NB4 (cell line): ENCODE measurements at regions not wholly inside any gene's neighbourhood (a gene's known extent, or its start where the extent isn't known, plus 50 kb on each side); places are given as distances from the start of the nearest gene placed in this dataset.
"Not testable (repeated sequence)": the region's sequence is repeated elsewhere in the genome, so short reads cannot be mapped to it uniquely, and the experiment has no call there.

Experiments used
- DNase-seq: peaks from one replicate; pipeline ENCODE4 v3.0.0; 2010; ENCODE audit warnings: low read depth
- H3K4me3 ChIP-seq: one replicate; pipeline ENCODE4 v1.5.1; 2011; ENCODE audit warnings: mild to moderate bottlenecking, low read depth, low read length, moderate library complexity
- MYC ChIP-seq: IDR thresholded peaks from 2 replicates; pipeline ENCODE4 v1.6.1; 2011; ENCODE audit warnings: low read depth, low read length
- POLR2A ChIP-seq: IDR thresholded peaks from 2 replicates; pipeline ENCODE4 v1.6.1; 2011; ENCODE audit warnings: mild to moderate bottlenecking; ENCODE audit not compliant: insufficient read length; ENCODE audit errors: extremely low read depth
- TF ChIP-seq, protein P1 (sequence below): IDR thresholded peaks from 2 replicates; pipeline ENCODE4 v1.6.1; 2011; ENCODE audit warnings: low read depth, low read length
- TF ChIP-seq, protein P2 (sequence below): IDR thresholded peaks from one replicate; pipeline ENCODE4 v1.5.1; 2012; ENCODE audit warnings: low read depth, low read length

DNA sequence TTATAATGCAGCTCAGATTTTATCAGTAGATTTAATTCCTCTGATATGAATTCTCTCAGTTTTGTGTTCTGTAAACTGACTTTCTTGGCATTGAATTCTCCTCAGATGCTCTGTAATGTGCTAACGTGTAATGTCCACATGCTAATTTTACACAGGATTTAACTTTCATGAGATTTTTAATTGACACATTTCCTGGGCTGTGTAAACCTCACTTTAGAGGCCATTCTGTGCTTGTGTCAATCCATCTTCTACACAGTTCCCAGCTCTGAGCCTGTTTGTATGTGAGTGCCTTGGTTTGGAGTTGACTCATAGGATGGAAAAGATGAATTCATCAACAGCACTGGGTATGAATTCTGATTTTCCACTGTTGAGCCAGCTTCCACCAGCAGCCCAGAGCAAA lies 476.7 kb upstream of the GCFC2 start:
- DNase-seq, result no peak
- TF ChIP-seq POLR2A (no peak), MYC (no peak)
- TF ChIP-seq, protein P1, sequence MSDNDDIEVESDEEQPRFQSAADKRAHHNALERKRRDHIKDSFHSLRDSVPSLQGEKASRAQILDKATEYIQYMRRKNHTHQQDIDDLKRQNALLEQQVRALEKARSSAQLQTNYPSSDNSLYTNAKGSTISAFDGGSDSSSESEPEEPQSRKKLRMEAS, result no peak
- TF ChIP-seq, protein P2, sequence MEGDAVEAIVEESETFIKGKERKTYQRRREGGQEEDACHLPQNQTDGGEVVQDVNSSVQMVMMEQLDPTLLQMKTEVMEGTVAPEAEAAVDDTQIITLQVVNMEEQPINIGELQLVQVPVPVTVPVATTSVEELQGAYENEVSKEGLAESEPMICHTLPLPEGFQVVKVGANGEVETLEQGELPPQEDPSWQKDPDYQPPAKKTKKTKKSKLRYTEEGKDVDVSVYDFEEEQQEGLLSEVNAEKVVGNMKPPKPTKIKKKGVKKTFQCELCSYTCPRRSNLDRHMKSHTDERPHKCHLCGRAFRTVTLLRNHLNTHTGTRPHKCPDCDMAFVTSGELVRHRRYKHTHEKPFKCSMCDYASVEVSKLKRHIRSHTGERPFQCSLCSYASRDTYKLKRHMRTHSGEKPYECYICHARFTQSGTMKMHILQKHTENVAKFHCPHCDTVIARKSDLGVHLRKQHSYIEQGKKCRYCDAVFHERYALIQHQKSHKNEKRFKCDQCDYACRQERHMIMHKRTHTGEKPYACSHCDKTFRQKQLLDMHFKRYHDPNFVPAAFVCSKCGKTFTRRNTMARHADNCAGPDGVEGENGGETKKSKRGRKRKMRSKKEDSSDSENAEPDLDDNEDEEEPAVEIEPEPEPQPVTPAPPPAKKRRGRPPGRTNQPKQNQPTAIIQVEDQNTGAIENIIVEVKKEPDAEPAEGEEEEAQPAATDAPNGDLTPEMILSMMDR, result no peak
- no peak overlapping the region for H3K4me3 ChIP-seq

DNA sequence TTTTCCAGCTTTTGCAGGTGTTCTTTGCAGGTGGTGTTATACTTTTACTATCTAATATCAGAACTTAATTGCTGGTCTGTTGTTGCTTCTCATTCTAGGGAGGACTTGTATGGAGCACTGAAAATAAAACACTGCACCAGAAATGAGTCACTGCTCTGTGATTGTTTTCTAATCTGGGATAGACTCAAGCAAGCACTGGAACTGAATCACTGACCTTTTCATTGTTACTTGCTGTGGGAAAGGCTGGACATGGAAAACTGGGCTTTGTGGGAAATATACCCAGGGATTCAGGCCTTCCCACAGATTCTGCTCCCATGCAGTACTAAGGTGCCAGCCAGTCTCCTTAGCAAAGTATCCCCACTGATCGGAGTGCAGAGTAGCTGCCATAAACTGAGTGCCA lies 470.0 kb upstream of the GCFC2 start:
- no peak overlapping the region for H3K4me3 ChIP-seq
- DNase-seq, result no peak
- TF ChIP-seq, protein P1, result no peak
- TF ChIP-seq POLR2A (no peak), MYC (no peak)
- TF ChIP-seq, protein P2, result no peak

DNA sequence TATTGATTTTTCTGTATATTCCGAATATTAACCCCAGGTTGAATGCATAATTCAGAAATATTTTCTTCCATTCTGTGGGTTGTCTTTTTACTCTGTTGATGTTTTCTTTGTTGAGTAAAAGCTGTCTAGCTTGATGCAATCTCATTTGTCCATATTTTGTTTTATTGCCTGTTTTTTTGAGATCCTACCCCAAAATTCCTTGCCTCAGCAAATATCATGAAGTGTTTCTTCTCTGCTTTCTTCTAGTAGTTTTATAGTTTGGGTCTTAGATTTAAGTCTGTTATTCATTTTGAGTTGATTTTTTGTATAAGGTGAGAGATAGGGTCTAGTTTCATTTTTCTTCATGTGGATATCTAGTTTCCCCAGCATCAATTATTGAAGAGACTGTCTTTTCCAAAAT lies 467.9 kb upstream of the GCFC2 start:
- TF ChIP-seq, protein P1, result no peak
- TF ChIP-seq MYC (no peak), POLR2A (no peak)
- H3K4me3 ChIP-seq, result no peak overlapping the region
- DNase-seq, result no peak

DNA sequence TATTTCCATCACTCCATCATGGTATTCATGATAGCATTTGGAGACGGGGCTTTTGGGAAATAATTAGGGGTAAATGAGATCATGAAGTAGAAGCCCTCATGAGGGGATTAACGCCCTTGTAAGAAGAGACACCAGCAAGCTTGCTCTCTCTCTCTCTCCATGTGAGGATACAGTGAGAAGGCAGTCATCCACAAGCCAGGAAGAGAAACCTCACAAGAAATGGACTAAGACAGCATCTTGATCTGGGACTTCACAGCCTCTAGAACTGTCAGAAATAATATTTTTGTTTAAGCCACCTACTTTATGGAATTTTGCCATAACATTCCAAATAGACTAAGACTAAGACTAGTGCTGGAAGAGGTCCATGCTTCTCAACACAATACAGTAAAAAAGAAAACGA lies 464.6 kb upstream of the GCFC2 start:
- TF ChIP-seq, protein P2, result no peak
- TF ChIP-seq POLR2A (no peak), MYC (no peak)
- TF ChIP-seq, protein P1, result no peak
- no peak overlapping the region for H3K4me3 ChIP-seq
- no peak for DNase-seq

DNA sequence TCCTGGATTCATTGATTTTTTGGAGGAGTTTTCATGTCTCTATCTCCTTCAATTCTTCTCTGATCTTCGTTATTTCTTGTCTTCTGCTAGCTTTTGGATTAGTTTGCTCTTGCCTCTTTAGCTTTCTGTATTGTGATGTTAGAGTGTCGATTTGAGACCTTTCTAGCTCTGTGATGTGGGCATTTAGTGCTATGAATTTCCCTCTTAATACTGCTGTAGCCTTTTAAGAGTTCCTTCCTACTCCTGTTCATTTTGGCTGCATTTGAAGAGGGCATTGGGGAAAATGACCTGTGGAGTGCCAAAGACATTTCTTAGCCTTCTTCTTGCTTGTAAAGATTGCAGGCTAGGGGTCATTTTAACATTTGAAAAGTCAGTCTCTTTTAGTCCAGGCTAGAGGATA lies 463.8 kb upstream of the GCFC2 start:
- no peak overlapping the region for H3K4me3 ChIP-seq
- no peak for TF ChIP-seq MYC
- TF ChIP-seq, protein P1, result no peak
- TF ChIP-seq, protein P2, result no peak
- no peak for TF ChIP-seq POLR2A
- DNase-seq, result no peak

DNA sequence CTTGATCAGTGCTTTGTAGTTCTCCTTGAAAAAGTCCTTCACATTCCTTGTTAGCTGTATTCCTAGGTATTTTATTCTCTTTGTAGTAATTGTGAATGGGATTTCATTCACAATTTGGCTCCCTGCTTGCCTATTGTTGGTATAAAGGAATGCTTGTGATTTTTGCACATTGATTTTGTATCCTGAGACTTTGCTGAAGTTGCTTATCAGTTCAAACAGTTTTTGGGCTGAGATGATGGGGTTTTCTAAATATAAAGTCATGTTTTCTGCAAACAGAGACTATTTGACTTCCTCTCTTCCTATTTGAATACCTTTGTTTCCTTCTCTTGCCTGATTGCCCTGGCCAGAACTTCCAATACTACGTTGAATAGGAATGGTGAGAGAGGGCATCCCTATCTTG lies 462.5 kb upstream of the GCFC2 start:
- not testable (repeated sequence) for DNase-seq

DNA sequence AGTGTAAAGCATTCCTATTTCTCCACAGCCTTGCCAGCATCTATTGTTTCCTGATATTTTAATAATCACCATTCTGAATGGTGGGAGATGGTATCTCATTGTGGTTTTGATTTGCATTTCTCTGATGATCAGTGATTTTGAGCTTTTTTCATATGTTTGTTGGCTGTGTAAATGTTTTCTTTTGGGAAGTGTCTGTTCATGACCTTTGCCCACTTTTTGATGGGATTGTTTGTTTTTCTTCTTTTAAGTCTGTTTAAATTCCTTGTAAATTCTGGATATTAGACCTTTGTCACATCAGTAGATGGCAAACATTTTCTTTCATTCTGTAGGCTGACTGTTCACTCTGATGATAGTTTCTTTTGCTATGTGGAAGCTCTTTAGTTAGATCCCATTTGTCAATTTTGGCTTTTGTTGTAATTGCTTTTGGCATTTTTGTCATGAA lies 461.5 kb upstream of the GCFC2 start:
- DNase-seq, result not testable (repeated sequence)

More for the DNA sequence above, 462.5 kb upstream of the GCFC2 start:
- H3K4me3 ChIP-seq, result not testable (repeated sequence)

More for the DNA sequence above, 461.5 kb upstream of the GCFC2 start:
- not testable (repeated sequence) for H3K4me3 ChIP-seq
